ENCODE measurements at regions not wholly inside any gene's neighbourhood (a gene's known extent, or its start where the extent isn't known, plus 50 kb on each side); places are given as distances from the start of the nearest gene placed in this dataset.

GRCh38 chr5:118016396-118016795, 972.0 kb downstream of the DTWD2 start:
- no peak for DNase-seq

- no peak for DNase-seq
Observed at GRCh38 chr5:118015511-118015910, 972.8 kb downstream of the DTWD2 start.

GRCh38 chr5:118009741-118010297, 978.5 kb downstream of the DTWD2 start:
- DNase-seq, result no peak

- DNase-seq, result no peak
Observed at GRCh38 chr5:118008779-118009178, 979.6 kb downstream of the DTWD2 start.

GRCh38 chr5:118007262-118007661, 981.1 kb downstream of the DTWD2 start:
- no peak for DNase-seq

- no peak for DNase-seq
Observed at GRCh38 chr5:118006219-118006618, 982.1 kb downstream of the DTWD2 start.

- DNase-seq, result no peak
Observed at GRCh38 chr5:117999939-118000549, 988.3 kb downstream of the DTWD2 start.

- no peak for DNase-seq
Observed at GRCh38 chr5:117982691-117983090, 1005.7 kb downstream of the DTWD2 start.

GRCh38 chr5:117973785-117974184, 1014.6 kb downstream of the DTWD2 start:
- DNase-seq, result no peak

GRCh38 chr5:117955831-117956230, 1032.5 kb downstream of the DTWD2 start:
- no peak for DNase-seq

- DNase-seq, result no peak
Observed at GRCh38 chr5:117954331-117954730, 1034.0 kb downstream of the DTWD2 start.

- no peak for DNase-seq
Observed at GRCh38 chr5:117953272-117953671, 1035.1 kb downstream of the DTWD2 start.

GRCh38 chr5:117947836-117948235, 1040.5 kb downstream of the DTWD2 start:
- no peak for DNase-seq

GRCh38 chr5:117947121-117947520, 1041.2 kb downstream of the DTWD2 start:
- no peak for DNase-seq

GRCh38 chr5:117945258-117945657, 1043.1 kb downstream of the DTWD2 start:
- DNase-seq, result no peak

GRCh38 chr5:117943541-117943940, 1044.8 kb downstream of the DTWD2 start:
- no peak for DNase-seq

- DNase-seq, result no peak
Observed at GRCh38 chr5:117942861-117943519, 1045.4 kb downstream of the DTWD2 start.

- no peak for DNase-seq
Observed at GRCh38 chr5:117893211-117893610, 1095.1 kb downstream of the DTWD2 start.

GRCh38 chr5:117892360-117892759, 1096.0 kb downstream of the DTWD2 start:
- DNase-seq, result no peak

GRCh38 chr5:117889596-117889995, 1098.8 kb downstream of the DTWD2 start:
- DNase-seq, result no peak

- DNase-seq, result no peak
Observed at GRCh38 chr5:117888688-117889087, 1099.7 kb downstream of the DTWD2 start.

GRCh38 chr5:117881426-117882230, 1106.7 kb downstream of the DTWD2 start:
- DNase-seq, result no peak

- DNase-seq, result no peak
Observed at GRCh38 chr5:117880932-117881331, 1107.4 kb downstream of the DTWD2 start.

- DNase-seq, result no peak
Observed at GRCh38 chr5:117877731-117878130, 1110.6 kb downstream of the DTWD2 start.
